Nephron (organoid): ENCODE measurements at regions not wholly inside any gene's neighbourhood (a gene's known extent, or its start where the extent isn't known, plus 50 kb on each side); places are given as distances from the start of the nearest gene placed in this dataset.
A peak's percentile ranks its signal among the peaks of the same experiment; 100 is the strongest.

Experiments used
- H3K27ac Mint-ChIP-seq, 3 experiments: 2 replicates each; pipeline ENCODE4 v1.8.0; 2020; ENCODE audit warnings: mixed read lengths in 3 of 3, mild to moderate bottlenecking in 2 of 3, moderate library complexity in 1 of 3
- H3K27me3 Mint-ChIP-seq: 2 replicates; pipeline ENCODE4 v1.8.0; 2021; ENCODE audit warnings: low read depth, mild to moderate bottlenecking, moderate library complexity, mixed read lengths
- H3K36me3 Mint-ChIP-seq: 2 replicates; pipeline ENCODE4 v1.8.0; 2020; ENCODE audit warnings: low read depth, mixed read lengths
- H3K4me1 Mint-ChIP-seq: 2 replicates; pipeline ENCODE4 v1.8.0; 2020; ENCODE audit warnings: mixed read lengths
- H3K4me3 Mint-ChIP-seq, 3 experiments: 2 replicates each; pipeline ENCODE4 v1.8.0; 2020; ENCODE audit warnings: mild to moderate bottlenecking in 3 of 3, mixed read lengths in 3 of 3, moderate library complexity in 2 of 3
- H3K9me3 Mint-ChIP-seq: 2 replicates; pipeline ENCODE4 v1.8.0; 2020; ENCODE audit warnings: mixed read lengths
- CTCF ChIP-seq, 3 experiments: fragments of 200-600 bp; sonication (generic); IDR thresholded peaks; one replicate each; pipeline ENCODE4 v1.5.0; 2021; ENCODE audit warnings: antibody characterized with exemption in 3 of 3; ENCODE audit not compliant: unreplicated experiment in 3 of 3

- Mint-ChIP-seq H3K27ac (no peak overlapping the region), H3K9me3 (peaks cover 2% of the 10 kb centered on the region), H3K4me1 (peaks cover 7% of the 10 kb centered on the region), H3K4me3 (no peak overlapping the region), H3K27me3 (peaks cover 6% of the 10 kb centered on the region), H3K36me3 (no peaks in the 10 kb centered on the region)
- TF ChIP-seq CTCF (IDR thresholded peaks at IDR 0.05; ENCODE audit: unreplicated experiment in 3 of 3): peak; percentile 46 to 61 (median 56)
Measured at GRCh38 chr18:32552421-32553030, 81.8 kb upstream of the GAREM1 start.

GRCh38 chr18:32550963-32551362 lies 80.3 kb upstream of the GAREM1 start:
- Mint-ChIP-seq H3K4me3 (no peak overlapping the region), H3K27ac (no peak overlapping the region), H3K9me3 (no peaks in the 10 kb centered on the region), H3K27me3 (peaks cover 6% of the 10 kb centered on the region), H3K36me3 (no peaks in the 10 kb centered on the region), H3K4me1 (peaks cover 7% of the 10 kb centered on the region)
- TF ChIP-seq CTCF (IDR thresholded peaks at IDR 0.05; ENCODE audit: unreplicated experiment in 3 of 3): no peak

- Mint-ChIP-seq H3K36me3 (no peaks in the 10 kb centered on the region), H3K4me3 (no peak overlapping the region), H3K27me3 (peaks cover 6% of the 10 kb centered on the region), H3K27ac (no peak overlapping the region), H3K9me3 (no peaks in the 10 kb centered on the region), H3K4me1 (peaks cover 7% of the 10 kb centered on the region)
- peak; percentile 71 to 76 (median 74) for TF ChIP-seq CTCF (IDR thresholded peaks at IDR 0.05; ENCODE audit: unreplicated experiment in 3 of 3)
Measured at GRCh38 chr18:32549248-32550110, 78.8 kb upstream of the GAREM1 start.

- Mint-ChIP-seq H3K4me3 (no peak overlapping the region), H3K9me3 (no peaks in the 10 kb centered on the region), H3K27ac (peak overlapping the region in 1 of 3 experiments; percentile 31), H3K27me3 (peaks cover 6% of the 10 kb centered on the region), H3K4me1 (peaks cover 7% of the 10 kb centered on the region), H3K36me3 (no peaks in the 10 kb centered on the region)
- no peak for TF ChIP-seq CTCF (IDR thresholded peaks at IDR 0.05; ENCODE audit: unreplicated experiment in 3 of 3)
Measured at GRCh38 chr18:32548688-32549087, 78.0 kb upstream of the GAREM1 start.

GRCh38 chr18:32545631-32546030 lies 74.9 kb upstream of the GAREM1 start:
- Mint-ChIP-seq H3K4me3 (no peak overlapping the region), H3K4me1 (peaks cover 7% of the 10 kb centered on the region), H3K27me3 (peaks cover 8% of the 10 kb centered on the region), H3K36me3 (no peaks in the 10 kb centered on the region), H3K27ac (no peak overlapping the region), H3K9me3 (no peaks in the 10 kb centered on the region)
- no peak for TF ChIP-seq CTCF (IDR thresholded peaks at IDR 0.05; ENCODE audit: unreplicated experiment in 3 of 3)
